HG03460 (cell line): ENCODE measurements at regions not wholly inside any gene's neighbourhood (a gene's known extent, or its start where the extent isn't known, plus 50 kb on each side); places are given as distances from the start of the nearest gene placed in this dataset.
"Not testable (repeated sequence)": the region's sequence is repeated elsewhere in the genome, so short reads cannot be mapped to it uniquely, and the experiment has no call there.

Experiments
- ATAC-seq: cut with Tn5 transposase; IDR thresholded peaks from one replicate; pipeline ENCODE4 v1.9.1; 2021; ENCODE audit not compliant: unreplicated experiment

DNA sequence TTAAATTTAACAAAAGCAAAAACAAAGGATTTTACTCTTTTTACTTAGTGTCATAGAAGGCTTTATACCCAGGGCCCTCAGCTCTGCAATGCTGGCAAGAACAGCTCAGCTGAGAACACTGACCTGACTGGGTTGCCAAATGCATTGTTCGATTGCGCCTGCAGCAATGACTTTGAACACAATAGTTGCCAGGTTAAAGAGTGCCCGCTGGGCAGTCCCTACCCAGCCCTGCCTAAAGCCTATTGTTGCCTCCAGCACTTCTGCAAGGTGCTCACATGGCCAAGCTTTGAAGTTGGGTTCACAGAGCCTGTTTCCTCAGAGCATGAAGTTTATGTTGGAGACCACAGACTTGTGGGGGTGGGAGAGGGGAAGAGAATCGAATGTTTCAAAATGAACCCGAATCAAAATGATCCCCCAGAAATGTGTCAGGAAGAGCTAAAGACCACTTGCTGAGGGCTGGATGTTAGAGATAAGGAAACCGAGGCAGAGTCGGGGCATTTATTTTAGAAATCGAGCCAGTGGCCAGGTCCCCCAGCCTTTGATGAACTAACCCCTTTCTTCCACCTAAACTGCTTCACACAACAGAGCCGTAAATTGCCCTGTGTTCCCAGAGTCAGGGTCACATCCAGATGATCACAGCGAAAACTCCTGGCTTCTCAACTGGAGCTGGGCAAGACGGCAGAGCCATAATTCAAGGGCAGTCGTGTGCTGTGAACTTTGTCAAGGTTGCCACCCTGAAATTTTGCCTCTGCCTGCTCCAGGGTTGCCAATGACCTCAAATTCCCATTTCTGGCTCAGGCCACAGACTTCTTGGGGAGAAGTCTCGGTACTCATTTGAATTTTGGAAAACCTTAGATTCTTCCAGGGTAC lies 55.0 kb downstream of the FOXA2 start:
- no peak for ATAC-seq

DNA sequence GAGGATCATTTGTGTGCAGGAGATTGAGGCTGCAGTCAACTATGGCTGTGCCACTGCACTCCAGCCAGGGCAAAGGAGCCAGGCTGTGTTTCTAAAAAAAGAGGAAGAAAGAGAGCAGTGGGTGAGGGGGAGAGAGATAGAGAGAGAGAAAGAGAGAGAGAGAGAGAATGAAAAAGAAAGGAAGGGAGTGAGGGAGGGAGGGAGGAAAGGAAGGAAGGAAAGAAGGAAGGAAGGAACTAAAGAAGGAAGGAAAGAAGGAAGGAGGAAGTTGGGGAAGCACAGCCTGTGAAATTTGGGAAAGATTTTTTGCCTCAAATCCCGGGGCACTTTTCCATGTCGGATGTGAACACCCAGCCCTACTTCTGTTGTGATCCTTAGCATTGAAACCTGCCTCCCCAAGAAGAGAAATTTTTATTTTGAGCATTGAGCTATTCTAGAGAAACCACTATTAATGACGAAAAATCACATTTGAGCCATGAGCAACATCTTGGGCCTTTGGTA lies 57.8 kb downstream of the FOXA2 start:
- no peak for ATAC-seq

DNA sequence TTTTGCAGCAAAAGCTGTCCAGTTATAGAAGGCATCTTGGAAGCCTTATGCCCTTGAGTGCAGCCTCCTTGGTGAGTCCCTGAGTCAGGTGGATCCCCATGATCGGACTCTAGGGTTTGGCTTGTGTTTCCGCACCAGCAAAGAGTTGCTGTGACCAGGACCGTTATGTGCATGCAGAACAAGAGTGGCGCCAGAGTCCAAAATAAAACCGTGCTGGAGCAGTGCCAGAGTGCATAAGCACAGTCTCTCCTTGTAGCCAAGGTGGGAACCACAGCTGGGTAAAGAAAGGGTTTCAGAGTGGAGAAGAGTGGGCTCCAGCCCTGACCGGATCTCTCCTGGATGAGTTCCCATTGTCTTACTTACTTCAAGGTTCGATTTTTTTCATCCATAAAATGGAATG lies 58.6 kb downstream of the FOXA2 start:
- ATAC-seq, result no peak

GRCh38 chr20:22525069-22525820 lies 59.1 kb downstream of the FOXA2 start:
- ATAC-seq, result no peak

DNA sequence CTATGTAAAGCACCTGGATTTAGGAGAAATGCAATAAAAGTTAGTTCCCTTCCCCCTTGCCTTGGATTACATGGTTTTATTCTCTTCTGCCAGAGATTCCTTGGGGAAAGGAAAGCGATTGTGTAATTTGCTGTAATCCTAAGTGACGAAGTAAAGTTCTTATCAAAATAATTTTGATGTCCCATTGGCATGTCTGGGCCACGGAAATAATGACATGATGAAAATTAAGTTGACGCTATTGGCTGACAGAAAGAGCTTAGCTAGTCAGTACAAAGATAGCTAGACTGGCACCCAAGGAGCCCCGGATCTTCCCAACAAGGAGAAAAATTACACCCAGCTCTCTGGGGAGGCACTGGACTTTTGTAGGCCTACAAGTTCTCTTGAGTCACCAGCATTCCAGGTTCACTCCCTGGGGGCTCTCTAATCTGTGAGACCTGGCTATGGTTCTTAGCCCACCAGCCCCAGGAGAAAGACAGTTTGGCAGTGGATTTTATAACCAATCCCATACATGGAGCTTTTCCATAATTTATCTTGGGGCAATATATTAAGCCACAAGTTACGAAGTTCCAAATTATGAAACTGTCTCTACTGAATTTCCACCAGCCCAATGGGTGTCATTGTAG lies 59.9 kb downstream of the FOXA2 start:
- ATAC-seq, result no peak

DNA sequence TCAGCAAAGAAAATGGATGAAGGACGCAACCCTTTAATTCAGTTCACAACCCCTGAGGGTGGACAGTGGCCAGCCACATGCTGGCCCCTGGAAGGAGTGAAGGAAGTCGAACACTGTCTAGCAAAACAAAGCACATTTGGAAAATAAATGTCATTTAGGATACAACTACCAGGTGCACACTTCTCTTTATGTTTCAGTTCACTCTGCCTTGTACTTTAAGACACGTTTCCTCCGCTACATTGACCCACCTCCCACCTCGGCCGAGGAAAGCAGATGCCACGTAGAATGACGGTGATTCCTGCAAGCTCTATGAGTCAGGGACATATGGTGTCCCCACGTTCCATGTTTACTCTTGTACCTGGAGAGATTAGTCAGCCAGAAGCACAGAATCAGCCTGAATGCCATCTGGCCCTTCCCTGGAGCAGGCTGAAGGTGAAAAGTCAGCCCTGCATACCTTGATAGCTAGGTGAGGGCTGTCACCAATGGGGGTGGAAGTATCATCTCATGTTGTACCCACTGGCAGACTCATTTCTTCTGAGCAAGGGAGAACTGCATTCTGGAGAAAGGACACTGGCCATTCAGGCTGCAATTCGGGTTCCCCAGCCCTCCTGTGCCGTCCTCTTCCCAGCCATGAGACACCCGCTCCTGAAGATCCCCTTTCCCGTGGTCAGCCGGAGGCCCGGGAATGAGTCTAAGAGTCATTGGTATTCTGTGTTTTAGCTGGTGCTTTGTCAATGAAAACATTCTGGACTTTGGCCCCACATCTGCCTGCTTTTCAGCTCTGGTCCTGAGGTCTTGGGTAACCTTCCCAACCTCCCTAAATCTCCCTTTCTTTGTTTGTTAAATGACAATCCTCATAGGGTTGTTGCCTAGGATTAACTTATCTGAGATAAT lies 60.6 kb downstream of the FOXA2 start:
- ATAC-seq, result no peak

GRCh38 chr20:22523128-22523498 lies 61.3 kb downstream of the FOXA2 start:
- no peak for ATAC-seq

GRCh38 chr20:22522701-22523100 lies 61.7 kb downstream of the FOXA2 start:
- no peak for ATAC-seq

DNA sequence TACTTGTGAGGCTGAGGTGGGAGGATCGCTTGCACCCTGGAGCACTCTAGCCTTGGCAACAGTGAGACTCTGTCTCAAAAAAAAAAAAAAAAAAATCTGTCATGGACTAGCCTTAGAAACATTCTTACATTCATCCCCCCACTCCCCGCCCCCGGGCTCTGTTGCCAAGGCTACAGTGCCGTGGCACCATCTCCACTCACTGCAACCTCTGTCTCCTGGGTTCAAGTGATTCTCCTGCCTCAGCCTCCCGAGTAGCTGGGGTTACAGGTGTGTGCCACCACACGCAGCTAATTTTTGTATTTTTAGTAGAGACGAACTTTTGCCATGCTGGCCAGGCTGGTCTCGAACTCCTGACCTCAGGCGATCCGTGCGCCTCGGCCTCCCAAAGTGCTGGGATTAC lies 62.4 kb downstream of the FOXA2 start:
- ATAC-seq, result not testable (repeated sequence)

DNA sequence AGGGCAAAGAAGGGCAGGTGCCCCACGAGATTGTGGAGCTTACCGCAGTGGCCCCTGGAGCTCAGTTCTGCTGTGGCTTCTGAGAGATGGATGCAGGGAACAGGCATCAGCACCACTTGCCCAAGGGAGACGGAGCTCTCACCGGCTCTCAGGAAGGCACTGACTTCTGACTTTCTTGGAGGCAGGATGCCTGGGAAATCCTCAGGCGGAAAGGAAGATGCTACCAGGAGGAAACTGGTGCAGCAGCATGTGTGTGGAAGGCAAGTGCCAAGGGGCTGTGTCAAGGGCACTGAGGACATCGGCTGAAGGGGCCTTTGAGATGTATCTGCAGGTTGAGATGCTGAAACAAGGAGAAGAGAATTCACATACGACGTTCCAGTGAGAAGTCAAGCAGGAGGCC lies 64.0 kb downstream of the FOXA2 start:
- no peak for ATAC-seq

GRCh38 chr20:22515264-22515663 lies 69.1 kb downstream of the FOXA2 start:
- ATAC-seq, result no peak

- no peak for ATAC-seq
Observed at GRCh38 chr20:22513574-22513973, 70.8 kb downstream of the FOXA2 start.

- ATAC-seq, result no peak
Observed at GRCh38 chr20:22512911-22513489, 71.4 kb downstream of the FOXA2 start.

GRCh38 chr20:22511943-22512910 lies 72.1 kb downstream of the FOXA2 start:
- ATAC-seq, result no peak

DNA sequence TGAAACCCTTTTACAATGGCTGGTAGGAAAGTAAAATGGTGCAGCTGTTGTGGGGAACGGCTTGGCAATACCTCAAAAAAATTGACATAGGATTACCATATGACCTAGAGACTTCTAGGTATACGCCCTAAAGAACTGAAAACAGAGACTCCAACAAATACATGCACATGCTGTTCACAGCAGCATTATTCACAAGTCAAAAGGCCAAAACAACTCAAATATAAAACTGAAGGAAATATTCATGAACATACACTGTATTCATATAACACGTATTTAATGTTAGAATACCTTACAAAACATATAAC lies 74.6 kb downstream of the FOXA2 start:
- ATAC-seq, result no peak

DNA sequence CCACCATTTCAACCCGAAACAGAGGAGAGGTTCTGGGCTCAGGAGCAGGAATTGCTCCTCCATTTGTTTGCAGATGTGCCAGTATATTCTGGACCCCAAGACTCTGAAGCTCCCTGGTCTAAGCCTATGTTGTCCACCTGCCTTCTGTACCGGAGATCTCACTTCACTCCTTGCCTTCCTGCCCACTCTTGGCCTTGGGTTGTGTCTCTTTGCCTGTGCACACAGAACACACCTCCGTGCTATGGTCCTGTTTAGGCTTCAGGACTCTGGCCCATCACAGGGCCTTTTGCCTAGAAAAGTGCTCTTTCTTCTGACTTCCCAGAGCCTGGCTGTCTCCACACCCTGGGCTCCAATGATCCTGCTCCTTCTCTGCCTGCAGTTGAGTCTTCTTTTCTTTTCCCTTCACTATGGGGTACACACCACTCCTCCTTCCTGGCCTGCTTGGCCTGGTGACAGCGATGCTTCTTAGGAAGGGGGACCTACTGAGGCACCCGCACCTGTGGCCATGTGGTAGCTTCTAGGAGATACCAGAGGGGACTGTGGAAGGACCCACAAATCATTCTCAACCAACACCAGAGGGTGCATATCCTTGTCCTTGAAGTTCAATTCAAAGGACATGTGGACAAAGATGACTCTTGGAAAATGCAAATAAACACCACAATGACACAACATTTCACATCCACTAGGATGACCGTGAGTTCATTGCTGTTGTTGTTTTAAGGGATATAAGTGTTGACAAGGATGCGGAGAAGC lies 75.1 kb downstream of the FOXA2 start:
- ATAC-seq, result no peak

GRCh38 chr20:22508426-22508825 lies 75.9 kb downstream of the FOXA2 start:
- ATAC-seq, result no peak

- no peak for ATAC-seq
Observed at GRCh38 chr20:22507240-22507961, 77.0 kb downstream of the FOXA2 start.
